ENCODE measurements at regions not wholly inside any gene's neighbourhood (a gene's known extent, or its start where the extent isn't known, plus 50 kb on each side); places are given as distances from the start of the nearest gene placed in this dataset.

- intact Hi-C loops (cut with DNase I; ENCODE audit: low total_unique reads), result no loop called here
- no peak overlapping the region for H3K4me3 ChIP-seq
- no peaks in the 10 kb centered on the region for H3K9me3 ChIP-seq
- DNase-seq, result no peak
- no peaks in the 10 kb centered on the region for H3K4me1 ChIP-seq
- no peak for TF ChIP-seq CTCF (IDR thresholded peaks at IDR 0.05)
- TF ChIP-seq POLR2A (IDR thresholded peaks at IDR 0.05), result no peak
- no peaks in the 10 kb centered on the region for H3K27me3 ChIP-seq
- H3K36me3 ChIP-seq, result no peaks in the 10 kb centered on the region
- no peak overlapping the region for H3K27ac ChIP-seq
Observed at GRCh38 chr12:74620921-74621320, 83.3 kb downstream of the ATXN7L3B start.

GRCh38 chr12:74624201-74624600 lies 86.6 kb downstream of the ATXN7L3B start:
- TF ChIP-seq POLR2A (IDR thresholded peaks at IDR 0.05) (no peak), CTCF (IDR thresholded peaks at IDR 0.05) (no peak)
- Histone ChIP-seq H3K9me3 (no peaks in the 10 kb centered on the region), H3K27ac (no peak overlapping the region), H3K27me3 (no peaks in the 10 kb centered on the region), H3K4me1 (no peaks in the 10 kb centered on the region), H3K4me3 (no peak overlapping the region), H3K36me3 (no peaks in the 10 kb centered on the region)
- intact Hi-C loops (cut with DNase I; ENCODE audit: low total_unique reads), result no loop called here
- DNase-seq, result no peak

GRCh38 chr12:74626397-74626796 lies 88.8 kb downstream of the ATXN7L3B start:
- H3K4me3 ChIP-seq, result no peak overlapping the region
- no peak overlapping the region for H3K27ac ChIP-seq
- no peaks in the 10 kb centered on the region for H3K9me3 ChIP-seq
- TF ChIP-seq POLR2A (IDR thresholded peaks at IDR 0.05), result no peak
- TF ChIP-seq CTCF (IDR thresholded peaks at IDR 0.05), result no peak
- no peaks in the 10 kb centered on the region for H3K4me1 ChIP-seq
- no peaks in the 10 kb centered on the region for H3K27me3 ChIP-seq
- H3K36me3 ChIP-seq, result no peaks in the 10 kb centered on the region
- intact Hi-C loops (cut with DNase I; ENCODE audit: low total_unique reads), result no loop called here
- no peak for DNase-seq

GRCh38 chr12:74641262-74641661 lies 103.6 kb downstream of the ATXN7L3B start:
- H3K4me3 ChIP-seq, result no peak overlapping the region
- no peak for DNase-seq
- H3K36me3 ChIP-seq, result no peaks in the 10 kb centered on the region
- H3K27ac ChIP-seq, result no peak overlapping the region
- H3K4me1 ChIP-seq, result no peaks in the 10 kb centered on the region
- H3K27me3 ChIP-seq, result no peaks in the 10 kb centered on the region
- H3K9me3 ChIP-seq, result no peaks in the 10 kb centered on the region
- TF ChIP-seq POLR2A (IDR thresholded peaks at IDR 0.05) (no peak), CTCF (IDR thresholded peaks at IDR 0.05) (no peak)
- intact Hi-C loops (cut with DNase I; ENCODE audit: low total_unique reads), result no loop called here

- Histone ChIP-seq H3K4me1 (no peaks in the 10 kb centered on the region), H3K27ac (no peak overlapping the region), H3K27me3 (no peaks in the 10 kb centered on the region), H3K9me3 (no peaks in the 10 kb centered on the region), H3K4me3 (no peak overlapping the region), H3K36me3 (no peaks in the 10 kb centered on the region)
- TF ChIP-seq POLR2A (IDR thresholded peaks at IDR 0.05) (no peak), CTCF (IDR thresholded peaks at IDR 0.05) (no peak)
- intact Hi-C loops (cut with DNase I; ENCODE audit: low total_unique reads), result no loop called here
- no peak for DNase-seq
Observed at GRCh38 chr12:74641694-74642093, 104.1 kb downstream of the ATXN7L3B start.
